ENCODE measurements at regions not wholly inside any gene's neighbourhood (a gene's known extent, or its start where the extent isn't known, plus 50 kb on each side); places are given as distances from the start of the nearest gene placed in this dataset.

- Histone ChIP-seq H3K9me2 (ENCODE audit: insufficient read depth, low read length) (no peaks in the 10 kb centered on the region), H3K36me3 (ENCODE audit: insufficient read depth, low read length) (no peaks in the 10 kb centered on the region), H3K27ac (ENCODE audit: low read length) (no peak overlapping the region), H3K4me2 (ENCODE audit: low read length) (no peak overlapping the region), H3K4me3 (ENCODE audit: low read length) (no peak overlapping the region), H3K9me3 (ENCODE audit: low read length) (no peaks in the 10 kb centered on the region), H3K27me3 (ENCODE audit: insufficient read depth, low read depth, low read length) (no peaks in the 10 kb centered on the region), H3K79me2 (replicated peaks; ENCODE audit: insufficient read depth, low read length) (no peaks in the 10 kb centered on the region), H4K20me1 (ENCODE audit: insufficient read depth) (no peaks in the 10 kb centered on the region), H2AFZ (ENCODE audit: low read depth, low read length) (no peak overlapping the region), H3K9ac (ENCODE audit: low read length) (no peak overlapping the region), H3F3A (ENCODE audit: insufficient read depth, low read length, poor library complexity, severe bottlenecking) (no peaks in the 10 kb centered on the region)
- TF ChIP-seq SMC3 (conservative IDR thresholded peaks at IDR 0.05; ENCODE audit: poor library complexity) (no peak), POLR2AphosphoS5 (IDR thresholded peaks at IDR 0.05) (no peak), MXI1 (conservative IDR thresholded peaks at IDR 0.05; ENCODE audit: poor library complexity, severe bottlenecking) (no peak), RAD21 (conservative IDR thresholded peaks at IDR 0.05) (no peak), TAF1 (IDR thresholded peaks at IDR 0.05; ENCODE audit: low read depth) (no peak)
Measured at GRCh38 chr21:25370311-25370744, 237.0 kb downstream of the MRPL39 start.

DNA sequence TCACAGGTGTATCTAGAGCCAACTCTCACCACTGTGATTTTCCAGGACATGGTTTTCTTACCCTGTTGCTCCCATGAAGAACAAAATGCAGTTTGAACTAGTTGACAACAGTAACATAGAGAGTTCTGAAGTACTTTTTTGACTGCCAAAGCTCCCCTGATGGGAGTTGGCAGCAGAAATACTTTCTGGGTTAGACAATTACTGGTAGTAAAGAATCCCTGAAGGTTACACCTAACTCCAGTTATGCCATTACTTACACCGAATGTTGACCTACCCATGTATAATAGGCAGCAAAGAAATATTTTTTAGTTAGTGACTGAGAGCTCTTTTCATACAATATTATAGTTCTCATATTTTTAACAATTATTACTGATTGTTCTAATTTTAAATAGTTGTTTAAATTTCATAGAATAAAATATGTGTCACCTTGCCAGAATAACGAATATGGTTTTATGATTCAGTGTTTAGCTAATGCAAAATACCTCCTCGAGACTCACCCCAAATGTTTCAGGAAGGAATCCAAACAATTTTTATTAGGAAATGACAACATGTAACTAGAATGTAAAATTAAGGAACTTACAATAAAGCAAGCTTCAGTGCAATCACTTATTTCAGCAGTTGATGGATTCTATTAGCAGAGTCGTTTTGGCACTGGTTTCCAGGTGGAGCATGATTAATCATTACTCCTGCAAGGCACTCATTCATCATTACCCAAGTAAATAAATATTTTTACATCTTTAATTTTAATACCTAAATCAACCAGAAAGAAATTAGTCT is 237.6 kb downstream of the MRPL39 start:
- no peak overlapping the region for H3K4me3 ChIP-seq (ENCODE audit: low read length)
- no peak overlapping the region for H3K4me2 ChIP-seq (ENCODE audit: low read length)
- TF ChIP-seq SMC3 (conservative IDR thresholded peaks at IDR 0.05; ENCODE audit: poor library complexity) = no peak
- TF ChIP-seq EZH2 (IDR thresholded peaks at IDR 0.05; ENCODE audit: borderline replicate concordance, insufficient read depth, low read length, poor library complexity, severe bottlenecking) = no peak
- TF ChIP-seq EP300 (conservative IDR thresholded peaks at IDR 0.05; ENCODE audit: poor library complexity, severe bottlenecking) = no peak
- H3K9ac ChIP-seq (ENCODE audit: low read length) = no peak overlapping the region
- H3F3A ChIP-seq (ENCODE audit: insufficient read depth, low read length, poor library complexity, severe bottlenecking) = no peaks in the 10 kb centered on the region
- H3K79me2 ChIP-seq (replicated peaks; ENCODE audit: insufficient read depth, low read length) = no peaks in the 10 kb centered on the region
- no peaks in the 10 kb centered on the region for H4K20me1 ChIP-seq (ENCODE audit: insufficient read depth)
- no peaks in the 10 kb centered on the region for H3K9me3 ChIP-seq (ENCODE audit: low read length)
- H3K36me3 ChIP-seq (ENCODE audit: insufficient read depth, low read length) = no peaks in the 10 kb centered on the region
- H3K9me2 ChIP-seq (ENCODE audit: insufficient read depth, low read length) = no peaks in the 10 kb centered on the region
- H3K27me3 ChIP-seq (ENCODE audit: insufficient read depth, low read depth, low read length) = no peaks in the 10 kb centered on the region
- H3K27ac ChIP-seq (ENCODE audit: low read length) = no peak overlapping the region
- no peak overlapping the region for H2AFZ ChIP-seq (ENCODE audit: low read depth, low read length)

DNA sequence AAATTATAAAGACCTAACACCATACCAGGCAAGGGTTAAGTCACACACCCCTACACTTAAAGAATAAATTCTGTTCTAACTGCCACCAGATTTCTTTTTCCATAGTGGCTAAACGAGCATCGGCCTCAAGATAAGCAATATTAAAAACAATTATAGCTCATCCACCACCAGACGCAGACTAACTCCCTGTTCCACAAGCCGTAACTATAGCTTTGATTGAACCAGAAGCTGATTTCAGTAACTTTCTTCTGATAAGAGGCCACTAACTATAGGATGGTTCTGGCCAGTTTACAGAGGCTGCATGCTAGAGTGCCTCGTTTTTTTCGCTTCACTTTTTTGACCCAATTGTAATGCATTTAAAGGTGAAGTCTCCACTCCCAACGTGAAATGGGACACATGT is 238.8 kb downstream of the MRPL39 start:
- TF ChIP-seq MXI1 (conservative IDR thresholded peaks at IDR 0.05; ENCODE audit: poor library complexity, severe bottlenecking) = no peak
- no peak for TF ChIP-seq SMC3 (conservative IDR thresholded peaks at IDR 0.05; ENCODE audit: poor library complexity)
- Histone ChIP-seq H3K36me3 (ENCODE audit: insufficient read depth, low read length) (no peaks in the 10 kb centered on the region), H3K4me3 (ENCODE audit: low read length) (no peak overlapping the region), H3K4me2 (ENCODE audit: low read length) (no peak overlapping the region), H3K27ac (ENCODE audit: low read length) (no peak overlapping the region), H4K20me1 (ENCODE audit: insufficient read depth) (no peaks in the 10 kb centered on the region), H3K79me2 (replicated peaks; ENCODE audit: insufficient read depth, low read length) (no peaks in the 10 kb centered on the region), H3K9me3 (ENCODE audit: low read length) (no peaks in the 10 kb centered on the region), H3K9me2 (ENCODE audit: insufficient read depth, low read length) (no peaks in the 10 kb centered on the region), H2AFZ (ENCODE audit: low read depth, low read length) (no peak overlapping the region), H3K27me3 (ENCODE audit: insufficient read depth, low read depth, low read length) (no peaks in the 10 kb centered on the region), H3K9ac (ENCODE audit: low read length) (no peak overlapping the region), H3F3A (ENCODE audit: insufficient read depth, low read length, poor library complexity, severe bottlenecking) (no peaks in the 10 kb centered on the region)

DNA sequence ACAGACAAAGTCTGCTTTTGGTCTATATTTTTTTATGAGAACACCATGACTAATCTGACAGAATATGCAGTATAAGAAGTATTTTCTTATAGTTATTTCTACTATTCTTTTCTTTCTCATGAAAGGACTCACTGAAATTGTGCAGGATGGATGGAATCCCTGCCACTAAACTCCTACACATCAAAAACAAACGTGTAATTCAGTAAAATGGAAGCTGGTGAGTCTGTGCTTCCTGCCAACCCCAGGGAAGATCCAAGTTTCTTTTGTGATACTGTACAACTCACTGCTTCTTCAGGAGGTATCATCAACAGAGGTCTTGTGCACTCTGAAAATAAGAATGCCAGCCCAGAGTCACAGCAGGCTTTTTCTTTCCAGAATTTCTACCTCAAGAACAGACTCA is 241.2 kb downstream of the MRPL39 start:
- Histone ChIP-seq H3K9me3 (ENCODE audit: low read length) (no peaks in the 10 kb centered on the region), H2AFZ (ENCODE audit: low read depth, low read length) (no peak overlapping the region), H3K27me3 (ENCODE audit: insufficient read depth, low read depth, low read length) (no peaks in the 10 kb centered on the region), H3K9me2 (ENCODE audit: insufficient read depth, low read length) (no peaks in the 10 kb centered on the region), H3K79me2 (replicated peaks; ENCODE audit: insufficient read depth, low read length) (no peaks in the 10 kb centered on the region), H4K20me1 (ENCODE audit: insufficient read depth) (no peaks in the 10 kb centered on the region), H3K27ac (ENCODE audit: low read length) (no peak overlapping the region), H3K9ac (ENCODE audit: low read length) (no peak overlapping the region), H3F3A (ENCODE audit: insufficient read depth, low read length, poor library complexity, severe bottlenecking) (no peaks in the 10 kb centered on the region), H3K4me2 (ENCODE audit: low read length) (no peak overlapping the region), H3K36me3 (ENCODE audit: insufficient read depth, low read length) (no peaks in the 10 kb centered on the region), H3K4me3 (ENCODE audit: low read length) (no peak overlapping the region)
- TF ChIP-seq EP300 (conservative IDR thresholded peaks at IDR 0.05; ENCODE audit: poor library complexity, severe bottlenecking) = no peak
- TF ChIP-seq RAD21 (conservative IDR thresholded peaks at IDR 0.05) = no peak
- no peak for TF ChIP-seq TAF1 (IDR thresholded peaks at IDR 0.05; ENCODE audit: low read depth)
- TF ChIP-seq, protein P1, sequence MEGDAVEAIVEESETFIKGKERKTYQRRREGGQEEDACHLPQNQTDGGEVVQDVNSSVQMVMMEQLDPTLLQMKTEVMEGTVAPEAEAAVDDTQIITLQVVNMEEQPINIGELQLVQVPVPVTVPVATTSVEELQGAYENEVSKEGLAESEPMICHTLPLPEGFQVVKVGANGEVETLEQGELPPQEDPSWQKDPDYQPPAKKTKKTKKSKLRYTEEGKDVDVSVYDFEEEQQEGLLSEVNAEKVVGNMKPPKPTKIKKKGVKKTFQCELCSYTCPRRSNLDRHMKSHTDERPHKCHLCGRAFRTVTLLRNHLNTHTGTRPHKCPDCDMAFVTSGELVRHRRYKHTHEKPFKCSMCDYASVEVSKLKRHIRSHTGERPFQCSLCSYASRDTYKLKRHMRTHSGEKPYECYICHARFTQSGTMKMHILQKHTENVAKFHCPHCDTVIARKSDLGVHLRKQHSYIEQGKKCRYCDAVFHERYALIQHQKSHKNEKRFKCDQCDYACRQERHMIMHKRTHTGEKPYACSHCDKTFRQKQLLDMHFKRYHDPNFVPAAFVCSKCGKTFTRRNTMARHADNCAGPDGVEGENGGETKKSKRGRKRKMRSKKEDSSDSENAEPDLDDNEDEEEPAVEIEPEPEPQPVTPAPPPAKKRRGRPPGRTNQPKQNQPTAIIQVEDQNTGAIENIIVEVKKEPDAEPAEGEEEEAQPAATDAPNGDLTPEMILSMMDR (IDR thresholded peaks at IDR 0.05; ENCODE audit: poor library complexity, severe bottlenecking) = no peak
- no peak for TF ChIP-seq POLR2AphosphoS5 (IDR thresholded peaks at IDR 0.05)
- no peak for TF ChIP-seq EZH2 (IDR thresholded peaks at IDR 0.05; ENCODE audit: borderline replicate concordance, insufficient read depth, low read length, poor library complexity, severe bottlenecking)
- TF ChIP-seq, protein P2, sequence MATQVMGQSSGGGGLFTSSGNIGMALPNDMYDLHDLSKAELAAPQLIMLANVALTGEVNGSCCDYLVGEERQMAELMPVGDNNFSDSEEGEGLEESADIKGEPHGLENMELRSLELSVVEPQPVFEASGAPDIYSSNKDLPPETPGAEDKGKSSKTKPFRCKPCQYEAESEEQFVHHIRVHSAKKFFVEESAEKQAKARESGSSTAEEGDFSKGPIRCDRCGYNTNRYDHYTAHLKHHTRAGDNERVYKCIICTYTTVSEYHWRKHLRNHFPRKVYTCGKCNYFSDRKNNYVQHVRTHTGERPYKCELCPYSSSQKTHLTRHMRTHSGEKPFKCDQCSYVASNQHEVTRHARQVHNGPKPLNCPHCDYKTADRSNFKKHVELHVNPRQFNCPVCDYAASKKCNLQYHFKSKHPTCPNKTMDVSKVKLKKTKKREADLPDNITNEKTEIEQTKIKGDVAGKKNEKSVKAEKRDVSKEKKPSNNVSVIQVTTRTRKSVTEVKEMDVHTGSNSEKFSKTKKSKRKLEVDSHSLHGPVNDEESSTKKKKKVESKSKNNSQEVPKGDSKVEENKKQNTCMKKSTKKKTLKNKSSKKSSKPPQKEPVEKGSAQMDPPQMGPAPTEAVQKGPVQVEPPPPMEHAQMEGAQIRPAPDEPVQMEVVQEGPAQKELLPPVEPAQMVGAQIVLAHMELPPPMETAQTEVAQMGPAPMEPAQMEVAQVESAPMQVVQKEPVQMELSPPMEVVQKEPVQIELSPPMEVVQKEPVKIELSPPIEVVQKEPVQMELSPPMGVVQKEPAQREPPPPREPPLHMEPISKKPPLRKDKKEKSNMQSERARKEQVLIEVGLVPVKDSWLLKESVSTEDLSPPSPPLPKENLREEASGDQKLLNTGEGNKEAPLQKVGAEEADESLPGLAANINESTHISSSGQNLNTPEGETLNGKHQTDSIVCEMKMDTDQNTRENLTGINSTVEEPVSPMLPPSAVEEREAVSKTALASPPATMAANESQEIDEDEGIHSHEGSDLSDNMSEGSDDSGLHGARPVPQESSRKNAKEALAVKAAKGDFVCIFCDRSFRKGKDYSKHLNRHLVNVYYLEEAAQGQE (IDR thresholded peaks at IDR 0.05; ENCODE audit: borderline replicate concordance) = no peak
- no peak for TF ChIP-seq MXI1 (conservative IDR thresholded peaks at IDR 0.05; ENCODE audit: poor library complexity, severe bottlenecking)
- no peak for TF ChIP-seq SMC3 (conservative IDR thresholded peaks at IDR 0.05; ENCODE audit: poor library complexity)

All from neural cell (in vitro differentiated cells).